Sigmoid colon (tissue), 4 donors: ENCODE measurements at regions not wholly inside any gene's neighbourhood (a gene's known extent, or its start where the extent isn't known, plus 50 kb on each side); places are given as distances from the start of the nearest gene placed in this dataset.

Experiments used
- CTCF ChIP-seq, 4 experiments: fragments of 450-650 bp in 3 of 4; fragments of 200-600 bp in 1 of 4; IDR thresholded peaks; one replicate each; pipeline ENCODE4 v1.5.1; 2016 to 2019; ENCODE audit warnings: antibody characterized with exemption in 4 of 4, mild to moderate bottlenecking in 3 of 4, moderate library complexity in 2 of 4
- EP300 ChIP-seq, 4 donors: sonication (generic); formaldehyde crosslinking; IDR thresholded peaks; one replicate each; pipeline ENCODE4 v1.6.1; 2017; ENCODE audit warnings: antibody characterized with exemption in 4 of 4
- POLR2A ChIP-seq, 2 donors: fragments of 450-650 bp; IDR thresholded peaks; one replicate each; pipeline ENCODE4 v1.6.1; 2016; ENCODE audit warnings: antibody characterized with exemption in 2 of 2, mild to moderate bottlenecking in 2 of 2, moderate library complexity in 2 of 2
- POLR2AphosphoS5 ChIP-seq, 4 donors: sonication (generic); formaldehyde crosslinking; IDR thresholded peaks; one replicate each; pipeline ENCODE4 v1.6.1; 2017; ENCODE audit warnings: antibody characterized with exemption in 4 of 4

DNA sequence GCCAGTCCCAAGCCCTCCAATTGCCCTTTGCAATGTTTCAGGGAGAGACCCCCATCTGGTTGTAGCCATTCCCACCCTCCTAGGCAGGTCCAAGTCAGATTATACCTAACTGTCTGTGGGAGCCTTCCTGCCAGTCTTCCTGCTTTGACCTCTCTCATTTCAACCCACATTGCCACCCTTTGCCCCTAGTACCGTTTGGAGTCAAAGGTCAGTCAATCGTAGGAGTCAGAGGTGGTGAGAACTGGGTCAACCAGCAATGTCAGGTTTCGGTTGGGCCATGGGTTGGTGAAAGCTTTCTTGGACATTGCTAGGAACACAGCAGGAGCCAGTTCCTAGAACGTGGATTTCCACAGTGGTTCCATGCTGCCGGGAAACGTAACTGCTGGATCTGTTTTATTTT lies 269.4 kb upstream of the GHITM start:
- TF ChIP-seq EP300 (IDR thresholded peaks at IDR 0.05): no peak
- no peak for TF ChIP-seq CTCF (IDR thresholded peaks at IDR 0.05)
- TF ChIP-seq POLR2AphosphoS5 (IDR thresholded peaks at IDR 0.05): no peak
- TF ChIP-seq POLR2A (IDR thresholded peaks at IDR 0.05): no peak
